ENCODE measurements at regions not wholly inside any gene's neighbourhood (a gene's known extent, or its start where the extent isn't known, plus 50 kb on each side); places are given as distances from the start of the nearest gene placed in this dataset.

DNA sequence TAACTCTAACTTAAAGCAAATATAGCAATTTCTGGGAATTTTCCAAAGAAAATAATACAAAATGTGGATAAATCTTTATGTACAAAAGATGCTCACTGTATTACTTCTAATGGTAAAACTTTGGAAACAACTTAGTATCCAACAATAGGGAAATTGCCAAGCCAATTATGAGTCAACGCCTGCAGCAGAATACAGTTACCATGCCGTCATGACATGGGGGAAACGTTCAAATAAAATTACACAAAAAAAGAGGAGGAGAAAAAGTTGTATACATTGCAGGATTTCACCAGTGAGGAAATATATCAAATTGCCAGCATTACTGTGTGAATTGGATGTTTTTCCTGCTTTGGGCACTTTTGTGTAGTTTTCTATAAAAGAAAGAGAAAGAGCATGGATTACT is 469.6 kb downstream of the SOX9 start:
- peak; percentile 25 for DNase-seq

DNA sequence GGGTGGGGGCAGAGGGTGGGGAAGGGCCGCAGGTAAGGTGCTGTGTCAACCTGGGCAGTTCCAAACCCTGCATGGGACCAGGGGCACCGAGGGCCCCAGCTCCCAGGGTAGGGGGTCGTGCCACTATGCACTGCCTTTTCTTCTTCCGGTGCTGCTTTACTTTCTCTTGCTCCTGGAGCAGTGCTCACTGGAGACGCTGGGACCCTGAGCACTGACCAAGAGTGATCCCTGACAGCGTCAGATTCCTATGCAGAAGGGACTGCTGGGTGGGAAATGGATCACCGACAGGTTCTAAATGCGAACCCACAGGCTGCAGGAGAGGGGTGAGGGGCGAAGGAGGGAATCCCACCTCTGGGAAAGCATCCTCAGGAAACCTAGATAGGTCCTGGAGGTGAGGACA is 470.1 kb downstream of the SOX9 start:
- no peak for DNase-seq

DNA sequence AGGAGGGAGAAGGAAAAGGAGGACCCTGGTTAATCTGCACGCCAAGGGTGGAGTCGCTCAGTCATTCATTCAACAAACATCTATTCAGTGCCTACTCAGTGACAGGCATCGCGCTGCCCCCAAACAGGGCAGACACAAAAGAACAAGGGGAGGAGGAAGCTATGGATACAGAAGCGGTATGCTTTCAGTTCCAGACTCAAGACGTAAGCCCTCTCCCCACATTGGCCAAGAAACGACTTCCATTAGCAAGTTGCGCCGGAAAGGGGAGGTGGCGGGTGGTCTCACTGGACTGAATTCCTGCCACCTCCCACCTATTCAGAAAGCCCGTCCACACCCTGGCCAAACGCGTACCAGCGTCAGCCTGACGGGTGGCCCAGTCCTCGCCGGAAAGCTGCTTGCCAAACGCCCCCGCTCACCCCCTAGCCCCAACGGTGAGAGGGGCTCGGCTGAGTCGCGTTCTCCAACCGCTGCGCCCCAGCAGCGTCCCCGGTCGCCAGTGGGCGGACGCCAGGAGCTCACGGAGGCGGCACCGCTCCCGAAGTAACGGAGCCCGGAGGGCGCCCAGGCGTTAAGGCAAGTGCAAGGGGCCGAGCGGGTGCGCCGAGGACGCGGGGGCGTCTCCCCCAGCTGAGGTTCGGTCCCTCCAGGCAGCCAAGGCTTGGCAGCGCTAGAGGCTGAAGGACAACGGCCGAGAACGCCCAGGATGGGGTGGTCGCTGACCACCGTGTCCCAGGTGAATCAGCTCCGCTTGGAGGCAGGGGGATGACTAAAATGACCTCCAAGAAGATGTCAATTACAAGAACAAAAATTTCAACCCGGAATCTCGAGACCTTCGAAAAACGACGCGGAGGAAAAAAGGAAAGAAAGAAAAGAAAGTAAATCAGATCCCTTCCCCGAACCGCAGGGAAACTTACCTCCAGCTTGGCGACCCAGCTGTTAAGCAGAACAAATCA is 470.7 kb downstream of the SOX9 start:
- peak; percentile 32 for DNase-seq

DNA sequence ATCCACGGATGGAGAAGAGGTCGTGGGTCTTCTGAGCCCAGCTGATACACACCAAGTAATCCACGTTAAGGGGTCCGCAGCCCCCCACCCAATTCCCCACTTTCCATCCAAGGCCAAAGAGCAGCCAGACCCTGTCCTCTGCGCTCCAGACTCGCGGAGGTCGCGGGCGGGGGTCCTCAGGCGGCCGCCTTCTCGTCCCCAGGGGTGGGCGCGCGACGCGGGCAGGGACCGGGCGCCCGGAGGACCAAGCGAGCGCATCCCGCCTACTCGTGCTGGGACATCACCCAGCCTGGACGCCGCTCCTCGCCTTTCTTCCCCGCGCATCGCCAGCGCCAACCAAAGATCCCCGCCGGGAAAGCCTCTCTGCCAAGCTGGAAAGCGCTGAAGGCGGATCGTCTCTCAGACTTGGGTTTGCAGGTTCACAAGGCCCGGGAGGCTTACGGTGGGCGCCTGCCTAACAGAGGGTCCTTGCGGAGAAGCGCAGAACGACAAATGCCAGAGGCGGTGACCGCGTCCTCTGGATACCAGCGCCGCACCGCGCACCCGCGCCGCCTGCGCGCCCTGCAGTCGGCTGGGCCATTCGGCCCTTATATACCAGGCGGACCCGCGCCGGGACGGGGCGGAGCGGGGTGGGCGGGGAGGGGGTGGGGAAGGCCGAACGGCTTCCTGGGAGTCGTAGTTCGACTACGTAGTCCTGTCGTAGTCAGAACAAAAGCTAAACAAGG is 471.6 kb downstream of the SOX9 start:
- peak; percentile 79 for DNase-seq

DNA sequence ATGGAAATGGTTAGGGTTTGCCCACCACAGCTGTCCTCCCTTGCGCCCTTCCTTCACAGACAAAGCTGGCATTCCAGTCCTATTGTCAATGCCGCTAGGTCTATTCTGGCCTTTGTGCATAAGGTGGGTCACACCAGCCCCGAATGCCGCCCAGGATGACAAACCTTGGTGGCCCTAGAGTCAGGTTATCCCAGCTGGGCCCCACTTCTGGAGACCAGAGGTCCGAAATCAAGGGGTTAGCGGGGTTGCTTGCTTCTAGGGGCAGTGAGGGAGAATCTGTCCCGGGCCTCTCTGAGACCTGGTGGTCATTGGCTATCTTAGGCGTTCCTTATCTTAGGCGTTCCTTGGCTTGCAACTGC is 472.1 kb downstream of the SOX9 start:
- no peak for DNase-seq

DNA sequence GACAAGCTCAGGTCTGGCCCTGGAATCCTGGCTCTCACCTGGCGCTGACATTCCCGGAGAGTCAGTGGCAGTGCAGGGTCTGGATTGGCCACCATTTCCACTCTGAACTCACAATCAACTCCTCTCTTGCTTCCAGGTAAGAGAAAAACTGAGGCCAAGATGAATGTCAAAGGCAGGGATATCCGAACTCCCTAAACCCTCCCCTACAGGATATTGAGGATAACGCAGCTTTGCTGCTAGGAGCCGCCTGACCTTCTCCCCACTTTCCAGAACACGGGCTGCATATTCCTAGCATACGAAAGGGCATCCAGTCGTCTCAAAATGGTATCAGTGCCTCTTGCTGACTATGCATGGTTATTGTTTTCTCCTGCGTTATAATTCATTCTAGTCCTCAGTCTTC is 473.4 kb downstream of the SOX9 start:
- no peak for DNase-seq
